ENCODE measurements at regions not wholly inside any gene's neighbourhood (a gene's known extent, or its start where the extent isn't known, plus 50 kb on each side); places are given as distances from the start of the nearest gene placed in this dataset.

- Histone ChIP-seq H3K27ac (ENCODE audit: low read length in 2 of 2) (no peak overlapping the region), H4K20me1 (ENCODE audit: control insufficient read depth, insufficient read depth, low read length, poor library complexity, severe bottlenecking) (no peaks in the 10 kb centered on the region), H3K4me2 (replicated peaks; ENCODE audit: low read depth, low read length, poor library complexity, severe bottlenecking) (no peak overlapping the region), H3K36me3 (replicated peaks in 1 of 2; ENCODE audit: control extremely low read depth in 1 of 2, control insufficient read depth in 1 of 2, extremely low read depth in 1 of 2, insufficient read depth in 2 of 2, low read length in 1 of 2) (no peaks in the 10 kb centered on the region), H3K4me1 (ENCODE audit: control insufficient read depth in 2 of 2, insufficient read depth in 2 of 2, low read length in 2 of 2) (peaks cover 20 to 21% of the 10 kb centered on the region in 2 donors), H3K9ac (ENCODE audit: low read length) (no peak overlapping the region), H3K9me3 (ENCODE audit: control extremely low read depth in 1 of 3, control insufficient read depth in 2 of 3, insufficient read depth in 1 of 3, low read length in 2 of 3) (peaks cover 0 to 8% (median 0%) of the 10 kb centered on the region in 3 donors), H3K79me2 (ENCODE audit: control insufficient read depth, insufficient read depth, low read length) (no peaks in the 10 kb centered on the region), H3K27me3 (replicated peaks in 1 of 4; ENCODE audit: control extremely low read depth in 1 of 4, control insufficient read depth in 3 of 4, insufficient read depth in 4 of 4, low read length in 3 of 4) (peaks cover 0 to 22% (median 14%) of the 10 kb centered on the region in 4 experiments), H2AFZ (ENCODE audit: insufficient read depth, low read depth, low read length, poor library complexity, severe bottlenecking) (no peak overlapping the region), H3K4me3 (ENCODE audit: control extremely low read depth in 1 of 5, extremely low read depth in 1 of 5, insufficient read depth in 1 of 5, low read depth in 2 of 5, low read length in 4 of 5) (peak overlapping the region in 1 of 5 experiments; percentile 21)
- no peak overlapping the region for H3K4me3 Mint-ChIP-seq
- TF ChIP-seq, protein P1, sequence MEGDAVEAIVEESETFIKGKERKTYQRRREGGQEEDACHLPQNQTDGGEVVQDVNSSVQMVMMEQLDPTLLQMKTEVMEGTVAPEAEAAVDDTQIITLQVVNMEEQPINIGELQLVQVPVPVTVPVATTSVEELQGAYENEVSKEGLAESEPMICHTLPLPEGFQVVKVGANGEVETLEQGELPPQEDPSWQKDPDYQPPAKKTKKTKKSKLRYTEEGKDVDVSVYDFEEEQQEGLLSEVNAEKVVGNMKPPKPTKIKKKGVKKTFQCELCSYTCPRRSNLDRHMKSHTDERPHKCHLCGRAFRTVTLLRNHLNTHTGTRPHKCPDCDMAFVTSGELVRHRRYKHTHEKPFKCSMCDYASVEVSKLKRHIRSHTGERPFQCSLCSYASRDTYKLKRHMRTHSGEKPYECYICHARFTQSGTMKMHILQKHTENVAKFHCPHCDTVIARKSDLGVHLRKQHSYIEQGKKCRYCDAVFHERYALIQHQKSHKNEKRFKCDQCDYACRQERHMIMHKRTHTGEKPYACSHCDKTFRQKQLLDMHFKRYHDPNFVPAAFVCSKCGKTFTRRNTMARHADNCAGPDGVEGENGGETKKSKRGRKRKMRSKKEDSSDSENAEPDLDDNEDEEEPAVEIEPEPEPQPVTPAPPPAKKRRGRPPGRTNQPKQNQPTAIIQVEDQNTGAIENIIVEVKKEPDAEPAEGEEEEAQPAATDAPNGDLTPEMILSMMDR (IDR thresholded peaks at IDR 0.05), result no peak
- no peak for TF ChIP-seq EZH2 (IDR thresholded peaks at IDR 0.05; ENCODE audit: borderline replicate concordance, insufficient read depth, low read depth, low read length, poor library complexity, severe bottlenecking)
- DNase-seq (no peak), ATAC-seq (ENCODE audit: low read depth) (no peak)
- POLR2A ChIA-PET, result interaction anchor here (0.7 kb wide), 2 partner anchors 233 to 260 kb away, joined by 6 read pairs; no protein-coding TSS in a partner anchor
- intact Hi-C loops (cut with micrococcal nuclease), result no loop called here
- H3K27ac Mint-ChIP-seq, result no peak overlapping the region
- peaks cover 16% of the 10 kb centered on the region for H3K27me3 Mint-ChIP-seq
- 86% methylated on average over 7 of the region's 7 CpGs for WGBS (ENCODE audit: insufficient coverage)
- H3K4me1 Mint-ChIP-seq, result peaks cover 20% of the 10 kb centered on the region
- H3K9me3 Mint-ChIP-seq (ENCODE audit: insufficient read depth), result no peaks in the 10 kb centered on the region
- CTCF ChIA-PET, result interaction anchor here (1.2 kb wide), 1 partner anchor 275 kb away, joined by 4 read pairs; no protein-coding TSS in a partner anchor
Measured at GRCh38 chr21:34199121-34199910, 125.9 kb downstream of the MRPS6 start.

All from B cell (primary cell).